ENCODE measurements at regions not wholly inside any gene's neighbourhood (a gene's known extent, or its start where the extent isn't known, plus 50 kb on each side); places are given as distances from the start of the nearest gene placed in this dataset.

- TF ChIP-seq CTCF (IDR thresholded peaks at IDR 0.05; ENCODE audit: borderline replicate concordance, extremely low read depth, insufficient read depth): no peak
- no peak for FAIRE-seq
- intact Hi-C loops (cut with DNase I): no loop called here
These were observed 640.7 kb upstream of the SOX9 start for GRCh38 chr17:71480099-71480498.

GRCh38 chr17:71482625-71483024 is 638.2 kb upstream of the SOX9 start:
- H3K27ac ChIP-seq (ENCODE audit: low read depth in 2 of 2, low read length in 2 of 2): no peak overlapping the region
- H3K27me3 ChIP-seq (ENCODE audit: control insufficient read depth, insufficient read depth, low read length): no peaks in the 10 kb centered on the region
- H3K4me3 ChIP-seq (ENCODE audit: low read length in 3 of 3): no peak overlapping the region
- FAIRE-seq (no peak), DNase-seq (no peak)
- intact Hi-C loops (cut with DNase I): no loop called here
- no peaks in the 10 kb centered on the region for H3K9me3 ChIP-seq (ENCODE audit: control insufficient read depth in 2 of 3, insufficient read depth in 1 of 3, low read length in 3 of 3)
- no peak for TF ChIP-seq CTCF (IDR thresholded peaks at IDR 0.05; ENCODE audit: borderline replicate concordance, extremely low read depth, insufficient read depth)
- no peaks in the 10 kb centered on the region for H3K36me3 ChIP-seq (ENCODE audit: control insufficient read depth in 2 of 3, insufficient read depth in 3 of 3, low read length in 3 of 3)
- no peaks in the 10 kb centered on the region for H3K4me1 ChIP-seq (ENCODE audit: control insufficient read depth in 2 of 3, insufficient read depth in 2 of 3, low read depth in 1 of 3, low read length in 3 of 3)
- no peak overlapping the region for H3K9ac ChIP-seq (ENCODE audit: low read length in 3 of 3)

More at GRCh38 chr17:71480099-71480498, 640.7 kb upstream of the SOX9 start:
- Histone ChIP-seq H3K4me3 (ENCODE audit: low read length in 3 of 3) (no peak overlapping the region), H3K27me3 (ENCODE audit: control insufficient read depth, insufficient read depth, low read length) (no peaks in the 10 kb centered on the region), H3K27ac (ENCODE audit: low read depth in 2 of 2, low read length in 2 of 2) (no peak overlapping the region), H3K9ac (ENCODE audit: low read length in 3 of 3) (no peak overlapping the region), H3K36me3 (ENCODE audit: control insufficient read depth in 2 of 3, insufficient read depth in 3 of 3, low read length in 3 of 3) (no peaks in the 10 kb centered on the region), H3K4me1 (ENCODE audit: control insufficient read depth in 2 of 3, insufficient read depth in 2 of 3, low read depth in 1 of 3, low read length in 3 of 3) (no peaks in the 10 kb centered on the region), H3K9me3 (ENCODE audit: control insufficient read depth in 2 of 3, insufficient read depth in 1 of 3, low read length in 3 of 3) (no peaks in the 10 kb centered on the region)
- DNase-seq: peak in 2 of 5 donors; percentile 14 to 25

GRCh38 chr17:71484546-71484945 is 636.3 kb upstream of the SOX9 start:
- Histone ChIP-seq H3K27me3 (ENCODE audit: control insufficient read depth, insufficient read depth, low read length) (no peaks in the 10 kb centered on the region), H3K9me3 (ENCODE audit: control insufficient read depth in 2 of 3, insufficient read depth in 1 of 3, low read length in 3 of 3) (no peaks in the 10 kb centered on the region), H3K27ac (ENCODE audit: low read depth in 2 of 2, low read length in 2 of 2) (no peak overlapping the region), H3K4me3 (ENCODE audit: low read length in 3 of 3) (no peak overlapping the region), H3K9ac (ENCODE audit: low read length in 3 of 3) (no peak overlapping the region), H3K36me3 (ENCODE audit: control insufficient read depth in 2 of 3, insufficient read depth in 3 of 3, low read length in 3 of 3) (no peaks in the 10 kb centered on the region), H3K4me1 (ENCODE audit: control insufficient read depth in 2 of 3, insufficient read depth in 2 of 3, low read depth in 1 of 3, low read length in 3 of 3) (no peaks in the 10 kb centered on the region)
- TF ChIP-seq CTCF (IDR thresholded peaks at IDR 0.05; ENCODE audit: borderline replicate concordance, extremely low read depth, insufficient read depth): no peak
- DNase-seq: no peak
- no peak for FAIRE-seq
- intact Hi-C loops (cut with DNase I): no loop called here

- Histone ChIP-seq H3K27me3 (ENCODE audit: control insufficient read depth, insufficient read depth, low read length) (no peaks in the 10 kb centered on the region), H3K4me1 (ENCODE audit: control insufficient read depth in 2 of 3, insufficient read depth in 2 of 3, low read depth in 1 of 3, low read length in 3 of 3) (no peaks in the 10 kb centered on the region), H3K9ac (ENCODE audit: low read length in 3 of 3) (no peak overlapping the region), H3K36me3 (ENCODE audit: control insufficient read depth in 2 of 3, insufficient read depth in 3 of 3, low read length in 3 of 3) (no peaks in the 10 kb centered on the region), H3K4me3 (ENCODE audit: low read length in 3 of 3) (no peak overlapping the region), H3K9me3 (ENCODE audit: control insufficient read depth in 2 of 3, insufficient read depth in 1 of 3, low read length in 3 of 3) (no peaks in the 10 kb centered on the region), H3K27ac (ENCODE audit: low read depth in 2 of 2, low read length in 2 of 2) (no peak overlapping the region)
- intact Hi-C loops (cut with DNase I): no loop called here
- FAIRE-seq (no peak), DNase-seq (no peak)
- TF ChIP-seq CTCF (IDR thresholded peaks at IDR 0.05; ENCODE audit: borderline replicate concordance, extremely low read depth, insufficient read depth): no peak
These were observed 635.4 kb upstream of the SOX9 start for GRCh38 chr17:71485426-71485825.

All from kidney (tissue), 13 donors.